ENCODE measurements at regions not wholly inside any gene's neighbourhood (a gene's known extent, or its start where the extent isn't known, plus 50 kb on each side); places are given as distances from the start of the nearest gene placed in this dataset.
"Not testable (repeated sequence)": the region's sequence is repeated elsewhere in the genome, so short reads cannot be mapped to it uniquely, and the experiment has no call there.

GRCh38 chr1:83343767-83344166 lies 655.2 kb downstream of the TTLL7 start:
- DNase-seq: not testable (repeated sequence)

- DNase-seq: not testable (repeated sequence)
Measured at GRCh38 chr1:83342995-83343394, 655.9 kb downstream of the TTLL7 start.

- DNase-seq: not testable (repeated sequence)
Measured at GRCh38 chr1:83332308-83332707, 666.6 kb downstream of the TTLL7 start.

GRCh38 chr1:83318366-83318765 lies 680.6 kb downstream of the TTLL7 start:
- DNase-seq: no peak

GRCh38 chr1:83315446-83315845 lies 683.5 kb downstream of the TTLL7 start:
- not testable (repeated sequence) for DNase-seq

GRCh38 chr1:83310161-83310560 lies 688.8 kb downstream of the TTLL7 start:
- DNase-seq: not testable (repeated sequence)

GRCh38 chr1:83309035-83309434 lies 689.9 kb downstream of the TTLL7 start:
- not testable (repeated sequence) for DNase-seq

GRCh38 chr1:83306811-83307210 lies 692.1 kb downstream of the TTLL7 start:
- DNase-seq: not testable (repeated sequence)

- DNase-seq: not testable (repeated sequence)
Measured at GRCh38 chr1:83295594-83295993, 703.3 kb downstream of the TTLL7 start.

GRCh38 chr1:83287391-83287790 lies 711.5 kb downstream of the TTLL7 start:
- not testable (repeated sequence) for DNase-seq

GRCh38 chr1:83274656-83275055 lies 724.3 kb downstream of the TTLL7 start:
- not testable (repeated sequence) for DNase-seq

- DNase-seq: not testable (repeated sequence)
Measured at GRCh38 chr1:83272484-83272883, 726.4 kb downstream of the TTLL7 start.

GRCh38 chr1:83271834-83272233 lies 727.1 kb downstream of the TTLL7 start:
- peak; percentile 3 for DNase-seq

GRCh38 chr1:83270801-83271200 lies 728.1 kb downstream of the TTLL7 start:
- not testable (repeated sequence) for DNase-seq

- peak; percentile 72 for DNase-seq
Measured at GRCh38 chr1:83263808-83264207, 735.1 kb downstream of the TTLL7 start.

GRCh38 chr1:83251687-83252086 lies 747.2 kb downstream of the TTLL7 start:
- DNase-seq: not testable (repeated sequence)

- not testable (repeated sequence) for DNase-seq
Measured at GRCh38 chr1:83246780-83247179, 752.2 kb downstream of the TTLL7 start.

- DNase-seq: peak; percentile 55
Measured at GRCh38 chr1:83244832-83245231, 754.1 kb downstream of the TTLL7 start.

GRCh38 chr1:83239568-83239967 lies 759.4 kb downstream of the TTLL7 start:
- not testable (repeated sequence) for DNase-seq

- not testable (repeated sequence) for DNase-seq
Measured at GRCh38 chr1:83238654-83239053, 760.3 kb downstream of the TTLL7 start.

GRCh38 chr1:83219788-83220187 lies 779.1 kb downstream of the TTLL7 start:
- DNase-seq: not testable (repeated sequence)

GRCh38 chr1:83218036-83218716 lies 780.8 kb downstream of the TTLL7 start:
- DNase-seq: not testable (repeated sequence)

GRCh38 chr1:83214317-83214716 lies 784.6 kb downstream of the TTLL7 start:
- DNase-seq: not testable (repeated sequence)

GRCh38 chr1:83213648-83214047 lies 785.3 kb downstream of the TTLL7 start:
- DNase-seq: not testable (repeated sequence)

- DNase-seq: not testable (repeated sequence)
Measured at GRCh38 chr1:83212033-83212432, 786.9 kb downstream of the TTLL7 start.
